A673 (cell line): ENCODE measurements at regions not wholly inside any gene's neighbourhood (a gene's known extent, or its start where the extent isn't known, plus 50 kb on each side); places are given as distances from the start of the nearest gene placed in this dataset.

Source experiments
- CTCF ChIP-seq: fragments of 300-800, 200-600 bp; sonication (generic); conservative IDR thresholded peaks from 2 replicates; pipeline ENCODE4 v1.5.1; 2017; ENCODE audit warnings: low read depth, mild to moderate bottlenecking, antibody characterized with exemption, low read length, moderate library complexity, mixed read lengths
- EZH2 ChIP-seq: fragments of 200-600 bp; sonication (generic); IDR thresholded peaks from 2 replicates; pipeline ENCODE4 v1.6.1; 2017; ENCODE audit warnings: borderline replicate concordance, low read depth, mild to moderate bottlenecking, mixed read lengths, antibody characterized with exemption, low read length; ENCODE audit not compliant: poor library complexity, severe bottlenecking

- no peak for TF ChIP-seq EZH2
- TF ChIP-seq CTCF = no peak
These were observed 126.4 kb upstream of the SMURF2 start for GRCh38 chr17:64788286-64789060.
